Fibroblast of pulmonary artery (primary cell): ENCODE measurements at regions not wholly inside any gene's neighbourhood (a gene's known extent, or its start where the extent isn't known, plus 50 kb on each side); places are given as distances from the start of the nearest gene placed in this dataset.

Experiments used
- DNase-seq: peaks from one replicate; pipeline ENCODE4 v3.0.0-alpha.2; 2010; ENCODE audit warnings: low read depth
- H3K4me3 ChIP-seq: replicated peaks from 2 replicates; pipeline ENCODE4 v1.5.1; 2011; ENCODE audit warnings: low read depth, mild to moderate bottlenecking, control low read depth, low read length, moderate library complexity
- TF ChIP-seq, protein P1 (sequence below): IDR thresholded peaks from 2 replicates; pipeline ENCODE4 v1.5.1; 2011; ENCODE audit warnings: mild to moderate bottlenecking, control low read depth, low read length, inconsistent platforms; ENCODE audit errors: missing control alignments

DNA sequence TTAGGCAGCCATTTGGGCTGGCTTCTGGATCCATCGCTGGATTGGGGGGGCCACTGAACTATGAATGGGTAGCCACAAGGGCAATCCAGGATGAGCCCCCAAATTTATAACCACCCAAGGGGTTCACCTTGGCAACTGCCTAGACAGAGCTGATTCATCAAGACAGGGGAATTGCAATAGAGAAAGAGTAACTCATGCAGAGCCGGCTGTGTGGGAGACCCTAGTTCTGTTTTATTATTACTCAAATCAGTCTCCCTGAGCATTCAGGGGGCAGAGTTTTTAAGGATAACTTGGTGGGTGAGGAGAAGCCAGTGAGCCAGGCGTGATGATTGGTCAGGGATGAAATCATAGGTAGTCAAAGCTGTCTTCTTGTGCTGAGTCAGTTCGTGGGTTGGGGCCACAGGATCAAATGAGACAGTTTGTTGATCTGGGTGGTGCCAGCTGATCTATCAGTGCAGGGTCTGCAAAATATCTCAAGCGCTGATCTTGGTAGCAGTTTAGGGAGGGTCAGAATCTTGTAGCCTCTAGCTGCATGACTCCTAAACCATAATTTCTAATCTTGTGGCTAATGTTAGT is 57.9 kb downstream of the DNAJB9 start:
- no peak overlapping the region for H3K4me3 ChIP-seq
- DNase-seq: no peak
- TF ChIP-seq, protein P1, sequence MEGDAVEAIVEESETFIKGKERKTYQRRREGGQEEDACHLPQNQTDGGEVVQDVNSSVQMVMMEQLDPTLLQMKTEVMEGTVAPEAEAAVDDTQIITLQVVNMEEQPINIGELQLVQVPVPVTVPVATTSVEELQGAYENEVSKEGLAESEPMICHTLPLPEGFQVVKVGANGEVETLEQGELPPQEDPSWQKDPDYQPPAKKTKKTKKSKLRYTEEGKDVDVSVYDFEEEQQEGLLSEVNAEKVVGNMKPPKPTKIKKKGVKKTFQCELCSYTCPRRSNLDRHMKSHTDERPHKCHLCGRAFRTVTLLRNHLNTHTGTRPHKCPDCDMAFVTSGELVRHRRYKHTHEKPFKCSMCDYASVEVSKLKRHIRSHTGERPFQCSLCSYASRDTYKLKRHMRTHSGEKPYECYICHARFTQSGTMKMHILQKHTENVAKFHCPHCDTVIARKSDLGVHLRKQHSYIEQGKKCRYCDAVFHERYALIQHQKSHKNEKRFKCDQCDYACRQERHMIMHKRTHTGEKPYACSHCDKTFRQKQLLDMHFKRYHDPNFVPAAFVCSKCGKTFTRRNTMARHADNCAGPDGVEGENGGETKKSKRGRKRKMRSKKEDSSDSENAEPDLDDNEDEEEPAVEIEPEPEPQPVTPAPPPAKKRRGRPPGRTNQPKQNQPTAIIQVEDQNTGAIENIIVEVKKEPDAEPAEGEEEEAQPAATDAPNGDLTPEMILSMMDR: no peak

DNA sequence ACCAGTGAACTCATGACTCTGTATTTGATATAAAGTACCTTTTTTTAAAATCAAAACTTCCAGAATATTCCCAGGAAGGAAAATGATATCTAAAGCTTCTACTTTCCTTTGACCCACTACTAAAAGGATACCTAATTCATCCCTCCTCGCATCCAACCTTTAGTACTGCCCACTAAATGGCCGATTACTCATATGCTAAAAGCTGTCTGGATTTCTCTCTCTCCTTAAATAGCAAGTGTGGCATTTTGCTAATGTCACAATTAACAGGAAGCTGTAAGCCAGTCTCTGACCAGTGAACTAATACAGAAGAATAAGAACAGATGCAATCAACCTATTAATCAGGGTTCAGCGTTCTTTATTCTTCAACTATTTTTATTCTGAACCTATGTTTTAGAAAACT is 59.0 kb downstream of the DNAJB9 start:
- TF ChIP-seq, protein P1: no peak

DNA sequence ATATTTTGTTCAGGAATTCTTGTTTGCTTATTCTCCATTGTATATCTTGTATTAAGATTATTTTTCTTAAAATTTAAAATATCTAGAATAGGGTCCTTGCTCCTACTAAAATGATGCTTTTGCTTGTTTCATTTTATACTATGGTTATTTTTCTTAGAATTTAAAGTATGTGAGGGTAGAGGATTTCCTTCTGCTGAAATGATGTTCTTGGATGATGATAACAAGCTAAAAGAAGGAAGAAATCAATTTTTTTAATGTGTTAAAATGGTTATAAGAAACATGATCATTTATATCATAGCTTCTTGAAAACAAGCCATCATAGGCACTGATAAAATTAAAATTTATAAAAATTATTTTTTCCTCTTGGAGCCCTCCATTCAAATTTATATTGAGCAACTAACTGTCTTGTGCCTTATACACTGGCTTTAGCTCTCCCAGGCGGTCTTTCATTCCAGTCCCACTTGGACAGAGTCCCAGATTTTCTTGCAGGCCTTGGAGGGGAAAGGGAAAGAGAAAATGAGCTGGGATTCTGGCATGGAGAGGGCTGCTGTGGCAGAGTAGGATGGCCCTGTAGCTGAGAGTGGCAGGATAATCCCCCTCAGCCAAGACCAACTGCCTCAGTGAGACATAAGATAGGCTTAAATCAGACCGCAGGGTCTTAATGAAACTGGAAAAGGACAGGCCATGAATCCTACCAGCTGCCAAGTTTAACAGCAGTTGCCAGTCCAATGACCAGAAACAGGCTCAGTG is 60.2 kb downstream of the DNAJB9 start:
- H3K4me3 ChIP-seq: no peak overlapping the region
- TF ChIP-seq, protein P1: no peak
- peak; percentile 60 for DNase-seq

More for the DNA sequence above, 59.0 kb downstream of the DNAJB9 start:
- no peak overlapping the region for H3K4me3 ChIP-seq
- DNase-seq: no peak

DNA sequence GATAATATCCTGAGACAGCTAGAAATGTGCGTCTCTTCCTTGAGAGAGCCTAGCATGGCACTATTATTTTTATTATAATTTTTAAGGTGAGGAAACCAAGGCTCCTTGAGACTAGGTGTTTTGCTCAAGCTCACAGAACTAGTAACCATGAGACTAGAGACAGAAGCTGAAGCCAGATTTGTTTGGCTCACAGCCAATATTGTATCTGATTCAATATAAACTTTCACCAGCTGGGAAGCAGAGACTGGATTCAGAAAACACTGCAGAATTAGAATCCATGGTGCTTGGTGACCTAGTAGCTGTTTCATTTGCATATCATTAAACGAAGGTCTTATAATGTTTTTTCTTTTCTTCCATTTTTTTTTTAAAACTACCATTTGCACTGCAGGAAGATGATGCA is 64.4 kb downstream of the DNAJB9 start:
- DNase-seq: no peak
- H3K4me3 ChIP-seq: no peak overlapping the region
- TF ChIP-seq, protein P1: no peak

DNA sequence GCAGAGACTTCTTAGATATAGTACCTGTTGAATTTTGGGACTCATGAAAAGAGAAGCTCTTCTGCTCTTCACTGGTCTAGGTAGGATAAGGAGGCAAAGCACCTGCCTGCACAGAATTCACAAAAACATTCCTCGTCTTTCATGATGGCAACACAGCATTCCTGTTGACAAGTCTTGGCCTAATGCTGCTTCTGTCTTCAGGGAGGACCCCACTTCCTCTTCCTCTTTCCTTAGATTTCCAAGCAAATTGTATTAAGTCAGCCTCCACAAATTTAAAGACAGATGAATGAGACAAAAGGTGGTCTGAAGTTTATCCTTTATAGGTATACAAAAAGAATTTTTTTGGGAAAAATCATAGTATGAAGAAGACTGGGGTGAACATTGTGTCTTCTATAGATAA is 64.9 kb downstream of the DNAJB9 start:
- TF ChIP-seq, protein P1: no peak
- no peak overlapping the region for H3K4me3 ChIP-seq
- DNase-seq: no peak

DNA sequence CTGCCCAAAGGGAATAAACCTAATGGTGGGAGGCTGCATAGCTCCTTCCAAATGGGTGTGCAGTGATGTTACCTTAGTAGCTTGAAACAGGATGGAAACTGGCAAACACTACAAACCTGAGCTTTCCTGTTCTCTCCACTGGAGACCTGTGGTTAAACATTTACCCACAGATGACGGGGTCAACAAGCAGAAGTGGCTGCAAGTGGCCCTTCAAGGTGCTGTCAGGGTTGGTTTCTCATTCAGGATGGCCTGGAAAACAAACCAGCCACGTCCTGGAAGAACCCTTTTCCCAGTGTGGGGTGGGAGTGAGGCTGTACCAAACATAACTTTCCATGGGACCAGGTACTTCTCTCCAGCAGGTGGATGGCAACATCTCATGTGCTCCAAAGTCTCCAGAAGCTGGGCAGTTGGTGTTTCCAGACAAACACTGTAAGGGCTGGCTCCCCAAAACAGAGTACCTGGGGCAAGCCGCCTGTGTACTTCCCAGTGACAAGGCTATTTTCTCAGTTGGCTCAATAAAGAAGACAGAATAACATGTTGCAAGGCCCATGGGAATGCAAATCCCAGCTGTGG is 67.5 kb downstream of the DNAJB9 start:
- TF ChIP-seq, protein P1: no peak
- DNase-seq: no peak

DNA sequence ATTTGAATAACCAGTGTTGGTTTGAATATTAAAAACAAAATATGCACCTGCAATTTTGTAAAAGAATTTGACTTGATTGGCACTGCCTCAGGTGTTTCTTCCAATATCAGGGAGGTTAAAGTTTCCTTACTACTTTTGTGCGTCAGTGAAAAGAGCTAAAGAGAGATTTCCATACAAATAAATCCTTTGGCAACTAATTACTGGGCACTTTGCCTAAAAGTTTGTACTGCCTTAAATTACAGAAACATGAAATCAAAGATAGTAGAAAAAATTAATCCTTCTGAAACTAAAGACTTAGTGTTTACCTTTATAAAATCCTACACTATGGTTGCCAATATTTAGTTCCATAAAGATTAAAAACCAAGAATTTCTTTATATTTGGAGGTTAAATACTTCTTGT is 72.5 kb downstream of the DNAJB9 start:
- no peak overlapping the region for H3K4me3 ChIP-seq
- TF ChIP-seq, protein P1: no peak
- no peak for DNase-seq

More for the DNA sequence above, 67.5 kb downstream of the DNAJB9 start:
- no peak overlapping the region for H3K4me3 ChIP-seq
